ENCODE measurements at regions not wholly inside any gene's neighbourhood (a gene's known extent, or its start where the extent isn't known, plus 50 kb on each side); places are given as distances from the start of the nearest gene placed in this dataset.

DNA sequence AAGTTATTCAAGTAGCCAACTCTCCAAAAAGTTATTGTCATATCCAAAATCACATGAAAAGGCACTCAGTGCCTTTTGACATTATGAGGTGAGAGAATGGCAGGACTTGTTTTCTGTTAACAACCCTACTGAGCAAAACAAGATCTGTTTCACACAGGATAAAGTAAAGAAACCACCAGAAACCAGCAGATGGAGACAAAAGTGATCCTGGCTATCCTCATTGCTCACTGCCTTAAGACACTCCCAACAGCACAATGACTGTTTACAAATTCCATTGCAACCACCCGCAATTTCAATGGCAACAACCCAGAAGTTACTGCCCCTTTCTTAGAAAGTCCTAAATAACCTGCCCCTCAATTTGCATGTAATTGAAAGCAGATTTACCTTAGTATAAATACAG, 352.6 kb upstream of the NDN start:
- in situ Hi-C loops (cut with HindIII; ENCODE audit: low pct_unique_long_range_greater_than_20kb, low sequenced_read_pairs): no loop called here
- Histone ChIP-seq H3K27me3 (ENCODE audit: control insufficient read depth, insufficient read depth, low read length) (no peaks in the 10 kb centered on the region), H3K4me3 (ENCODE audit: low read depth in 2 of 2, low read length in 2 of 2) (no peak overlapping the region), H3K9me3 (ENCODE audit: control insufficient read depth, insufficient read depth, low read depth, low read length) (0 out of 2 replicates have a peak, but pooled peaks cover 2% of the 10 kb centered on the region), H3K36me3 (ENCODE audit: control insufficient read depth, insufficient read depth, low read length) (no peaks in the 10 kb centered on the region), H3K4me1 (ENCODE audit: control insufficient read depth, insufficient read depth, low read length) (no peaks in the 10 kb centered on the region), H3K27ac (ENCODE audit: low read length) (no peak overlapping the region)
- ChIA-PET POLR2A (no interaction called here), CTCF (no interaction called here)
- no peak for DNase-seq (ENCODE audit: low read depth, low spot score)
- BruUV-seq (replicated peaks): no TSS peak
- TF ChIP-seq, protein P1, sequence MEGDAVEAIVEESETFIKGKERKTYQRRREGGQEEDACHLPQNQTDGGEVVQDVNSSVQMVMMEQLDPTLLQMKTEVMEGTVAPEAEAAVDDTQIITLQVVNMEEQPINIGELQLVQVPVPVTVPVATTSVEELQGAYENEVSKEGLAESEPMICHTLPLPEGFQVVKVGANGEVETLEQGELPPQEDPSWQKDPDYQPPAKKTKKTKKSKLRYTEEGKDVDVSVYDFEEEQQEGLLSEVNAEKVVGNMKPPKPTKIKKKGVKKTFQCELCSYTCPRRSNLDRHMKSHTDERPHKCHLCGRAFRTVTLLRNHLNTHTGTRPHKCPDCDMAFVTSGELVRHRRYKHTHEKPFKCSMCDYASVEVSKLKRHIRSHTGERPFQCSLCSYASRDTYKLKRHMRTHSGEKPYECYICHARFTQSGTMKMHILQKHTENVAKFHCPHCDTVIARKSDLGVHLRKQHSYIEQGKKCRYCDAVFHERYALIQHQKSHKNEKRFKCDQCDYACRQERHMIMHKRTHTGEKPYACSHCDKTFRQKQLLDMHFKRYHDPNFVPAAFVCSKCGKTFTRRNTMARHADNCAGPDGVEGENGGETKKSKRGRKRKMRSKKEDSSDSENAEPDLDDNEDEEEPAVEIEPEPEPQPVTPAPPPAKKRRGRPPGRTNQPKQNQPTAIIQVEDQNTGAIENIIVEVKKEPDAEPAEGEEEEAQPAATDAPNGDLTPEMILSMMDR (IDR thresholded peaks at IDR 0.05): peak; percentile 14; the same call in 1 of the 2 replicates
- no peak for TF ChIP-seq SIN3A (IDR thresholded peaks at IDR 0.05; ENCODE audit: borderline replicate concordance, insufficient read depth, low read depth, low read length)
- no peak for ATAC-seq
- intact Hi-C loops (cut with micrococcal nuclease; ENCODE audit: unreplicated experiment): no loop called here

DNA sequence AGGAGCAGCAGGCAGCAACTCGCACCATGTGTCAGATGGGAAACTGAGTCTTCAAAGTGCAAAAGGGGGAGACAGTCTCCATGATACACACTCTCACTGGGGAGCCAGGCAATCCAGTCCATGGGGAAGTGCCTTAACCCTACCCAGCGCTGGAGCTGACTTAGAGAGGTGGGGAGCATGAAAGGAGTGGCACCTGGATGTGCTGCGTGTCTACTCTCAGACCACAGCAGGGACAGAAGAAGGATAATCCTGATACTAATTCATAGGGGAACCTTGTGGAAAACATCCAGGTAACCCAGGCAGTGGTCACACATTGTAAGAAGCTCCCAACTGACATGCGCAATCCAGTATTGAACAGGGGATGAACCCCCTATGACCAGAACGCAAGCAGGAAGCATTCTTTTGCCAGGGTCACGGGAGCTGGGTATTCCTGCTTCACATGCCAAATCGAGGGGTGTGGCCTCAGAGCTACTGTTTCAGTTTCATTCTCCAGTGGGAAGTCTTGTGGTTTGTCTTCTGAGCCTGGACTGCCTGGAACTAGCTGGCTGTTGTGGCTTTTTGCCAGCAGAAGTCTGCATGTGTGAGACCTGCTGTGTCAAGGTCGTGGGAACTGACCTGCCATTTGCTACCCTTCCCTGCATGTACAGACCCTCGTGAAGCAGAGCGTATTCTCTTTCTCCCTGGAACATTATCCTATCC, 367.6 kb upstream of the NDN start:
- no peak for TF ChIP-seq POLR2AphosphoS5 (IDR thresholded peaks at IDR 0.05; ENCODE audit: low read depth, low read length)
- TF ChIP-seq SIN3A (IDR thresholded peaks at IDR 0.05; ENCODE audit: borderline replicate concordance, insufficient read depth, low read depth, low read length): no peak
- TF ChIP-seq, protein P2, sequence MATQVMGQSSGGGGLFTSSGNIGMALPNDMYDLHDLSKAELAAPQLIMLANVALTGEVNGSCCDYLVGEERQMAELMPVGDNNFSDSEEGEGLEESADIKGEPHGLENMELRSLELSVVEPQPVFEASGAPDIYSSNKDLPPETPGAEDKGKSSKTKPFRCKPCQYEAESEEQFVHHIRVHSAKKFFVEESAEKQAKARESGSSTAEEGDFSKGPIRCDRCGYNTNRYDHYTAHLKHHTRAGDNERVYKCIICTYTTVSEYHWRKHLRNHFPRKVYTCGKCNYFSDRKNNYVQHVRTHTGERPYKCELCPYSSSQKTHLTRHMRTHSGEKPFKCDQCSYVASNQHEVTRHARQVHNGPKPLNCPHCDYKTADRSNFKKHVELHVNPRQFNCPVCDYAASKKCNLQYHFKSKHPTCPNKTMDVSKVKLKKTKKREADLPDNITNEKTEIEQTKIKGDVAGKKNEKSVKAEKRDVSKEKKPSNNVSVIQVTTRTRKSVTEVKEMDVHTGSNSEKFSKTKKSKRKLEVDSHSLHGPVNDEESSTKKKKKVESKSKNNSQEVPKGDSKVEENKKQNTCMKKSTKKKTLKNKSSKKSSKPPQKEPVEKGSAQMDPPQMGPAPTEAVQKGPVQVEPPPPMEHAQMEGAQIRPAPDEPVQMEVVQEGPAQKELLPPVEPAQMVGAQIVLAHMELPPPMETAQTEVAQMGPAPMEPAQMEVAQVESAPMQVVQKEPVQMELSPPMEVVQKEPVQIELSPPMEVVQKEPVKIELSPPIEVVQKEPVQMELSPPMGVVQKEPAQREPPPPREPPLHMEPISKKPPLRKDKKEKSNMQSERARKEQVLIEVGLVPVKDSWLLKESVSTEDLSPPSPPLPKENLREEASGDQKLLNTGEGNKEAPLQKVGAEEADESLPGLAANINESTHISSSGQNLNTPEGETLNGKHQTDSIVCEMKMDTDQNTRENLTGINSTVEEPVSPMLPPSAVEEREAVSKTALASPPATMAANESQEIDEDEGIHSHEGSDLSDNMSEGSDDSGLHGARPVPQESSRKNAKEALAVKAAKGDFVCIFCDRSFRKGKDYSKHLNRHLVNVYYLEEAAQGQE (IDR thresholded peaks at IDR 0.05; ENCODE audit: insufficient read depth in 1 of 2, low read depth in 2 of 2, low read length in 1 of 2): no peak
- TF ChIP-seq TCF7L2 (IDR thresholded peaks at IDR 0.05; ENCODE audit: low read depth, low read length): no peak
- TF ChIP-seq, protein P1 (IDR thresholded peaks at IDR 0.05): no peak
- Histone ChIP-seq H3K27me3 (ENCODE audit: control insufficient read depth, insufficient read depth, low read length) (no peaks in the 10 kb centered on the region), H3K27ac (ENCODE audit: low read length) (no peak overlapping the region), H3K4me1 (ENCODE audit: control insufficient read depth, insufficient read depth, low read length) (no peaks in the 10 kb centered on the region), H3K4me3 (ENCODE audit: low read depth in 2 of 2, low read length in 2 of 2) (no peak overlapping the region), H3K9me3 (ENCODE audit: control insufficient read depth, insufficient read depth, low read depth, low read length) (peaks cover 6% of the 10 kb centered on the region; the same call in 1 of the 2 replicates), H3K36me3 (ENCODE audit: control insufficient read depth, insufficient read depth, low read length) (no peaks in the 10 kb centered on the region)
- no TSS peak for BruUV-seq (replicated peaks)
- POLR2A ChIA-PET: no interaction called here
- ATAC-seq (no peak), DNase-seq (ENCODE audit: low read depth, low spot score) (no peak)
- in situ Hi-C loops (cut with HindIII; ENCODE audit: low pct_unique_long_range_greater_than_20kb, low sequenced_read_pairs): no loop called here
- intact Hi-C loops (cut with micrococcal nuclease; ENCODE audit: unreplicated experiment): no loop called here
- CTCF ChIA-PET: no interaction called here
